Neutrophil (primary cell): ENCODE measurements at regions not wholly inside any gene's neighbourhood (a gene's known extent, or its start where the extent isn't known, plus 50 kb on each side); places are given as distances from the start of the nearest gene placed in this dataset.

Experiments
- H3K27ac ChIP-seq: fragments of 200-600 bp; sonication (generic); 2 replicates; pipeline ENCODE4 v1.5.1; 2016; ENCODE audit warnings: mild to moderate bottlenecking, moderate library complexity
- H3K27me3 ChIP-seq: fragments of 200-600 bp; sonication (generic); 2 replicates; pipeline ENCODE4 v1.6.0; 2016; ENCODE audit warnings: mild to moderate bottlenecking
- H3K36me3 ChIP-seq: fragments of 200-600 bp; sonication (generic); 2 replicates; pipeline ENCODE4 v1.5.1; 2017
- H3K4me1 ChIP-seq, 2 experiments: fragments of 200-600 bp in 1 of 2; sonication (generic) in 1 of 2; 1 replicate in 1 of 2; 2 replicates in 1 of 2; pipeline versions ENCODE4 v1.5.1 to v1.6.1; 2013 to 2016; ENCODE audit warnings: low read depth in 1 of 2, low read length in 1 of 2, mild to moderate bottlenecking in 1 of 2, moderate library complexity in 1 of 2; ENCODE audit not compliant: control insufficient read depth in 1 of 2, insufficient read depth in 1 of 2
- H3K4me3 ChIP-seq, 2 experiments: fragments of 200-600 bp in 1 of 2; sonication (generic) in 1 of 2; 1 replicate in 1 of 2; 2 replicates in 1 of 2; pipeline ENCODE4 v1.5.1; 2013 to 2016; ENCODE audit warnings: low read depth in 1 of 2, low read length in 1 of 2, mild to moderate bottlenecking in 1 of 2, moderate library complexity in 1 of 2
- H3K9me3 ChIP-seq: fragments of 200-600 bp; sonication (generic); 2 replicates; pipeline ENCODE4 v1.5.1; 2016
- CTCF ChIP-seq: fragments of 200-600 bp; sonication (generic); IDR thresholded peaks from 2 replicates; pipeline ENCODE4 v1.5.1; 2016; ENCODE audit warnings: antibody characterized with exemption

- no peaks in the 10 kb centered on the region for H3K9me3 ChIP-seq
- TF ChIP-seq CTCF, result no peak
- no peak overlapping the region for H3K27ac ChIP-seq
- peaks cover 26 to 33% of the 10 kb centered on the region in 2 experiments for H3K4me1 ChIP-seq
- H3K4me3 ChIP-seq, result no peak overlapping the region
- H3K27me3 ChIP-seq, result no peaks in the 10 kb centered on the region
- no peaks in the 10 kb centered on the region for H3K36me3 ChIP-seq
These were observed 73.7 kb upstream of the RAB4A start for GRCh38 chr1:229197265-229197585.

GRCh38 chr1:229199261-229200243 lies 71.4 kb upstream of the RAB4A start:
- TF ChIP-seq CTCF, result no peak
- peak overlapping the region; percentile 33 to 43 for H3K4me3 ChIP-seq
- H3K36me3 ChIP-seq, result no peaks in the 10 kb centered on the region
- no peaks in the 10 kb centered on the region for H3K9me3 ChIP-seq
- H3K4me1 ChIP-seq, result peaks cover 13 to 16% of the 10 kb centered on the region in 2 experiments
- peak overlapping the region; percentile 73 for H3K27ac ChIP-seq
- no peaks in the 10 kb centered on the region for H3K27me3 ChIP-seq

- no peaks in the 10 kb centered on the region for H3K36me3 ChIP-seq
- no peak overlapping the region for H3K4me3 ChIP-seq
- H3K27ac ChIP-seq, result no peak overlapping the region
- H3K4me1 ChIP-seq, result peaks cover 13 to 16% of the 10 kb centered on the region in 2 experiments
- no peak for TF ChIP-seq CTCF
- H3K27me3 ChIP-seq, result no peaks in the 10 kb centered on the region
- H3K9me3 ChIP-seq, result no peaks in the 10 kb centered on the region
These were observed 67.7 kb upstream of the RAB4A start for GRCh38 chr1:229203030-229203751.

- Histone ChIP-seq H3K9me3 (no peaks in the 10 kb centered on the region), H3K4me1 (peaks cover 13 to 15% of the 10 kb centered on the region in 2 experiments), H3K36me3 (no peaks in the 10 kb centered on the region), H3K4me3 (no peak overlapping the region), H3K27me3 (no peaks in the 10 kb centered on the region), H3K27ac (no peak overlapping the region)
- no peak for TF ChIP-seq CTCF
These were observed 66.8 kb upstream of the RAB4A start for GRCh38 chr1:229203991-229204632.

- TF ChIP-seq CTCF, result no peak
- H3K4me3 ChIP-seq, result no peak overlapping the region
- H3K9me3 ChIP-seq, result no peaks in the 10 kb centered on the region
- H3K4me1 ChIP-seq, result peaks cover 3 to 4% of the 10 kb centered on the region in 2 experiments
- no peaks in the 10 kb centered on the region for H3K36me3 ChIP-seq
- H3K27ac ChIP-seq, result no peak overlapping the region
- H3K27me3 ChIP-seq, result no peaks in the 10 kb centered on the region
These were observed 65.8 kb upstream of the RAB4A start for GRCh38 chr1:229204921-229205777.
